Activated naive CD4-positive, alpha-beta T cell treated with anti-CD3 and anti-CD28 coated beads, Interleukin-2, amount 50 U/mL, for 72 hours (primary cell): ENCODE measurements at regions not wholly inside any gene's neighbourhood (a gene's known extent, or its start where the extent isn't known, plus 50 kb on each side); places are given as distances from the start of the nearest gene placed in this dataset.

Experiments used
- ATAC-seq, 2 donors: fragments of 150-1000 bp; cut with Tn5 transposase; 2 replicates each; pipeline ENCODE4 v1.10.0; 2021; ENCODE audit warnings: mild to moderate bottlenecking in 2 of 2, moderate library complexity in 2 of 2
- DNase-seq, 2 donors: peaks; one replicate each; pipeline ENCODE4 v3.0.0; 2021 to 2022; ENCODE audit warnings: low spot score in 2 of 2
- H3K27ac Mint-ChIP-seq, 2 donors: one replicate each; pipeline ENCODE4 v1.8.0; 2022; ENCODE audit warnings: mild to moderate bottlenecking in 2 of 2, mixed read lengths in 2 of 2
- H3K36me3 Mint-ChIP-seq, 2 donors: one replicate each; pipeline ENCODE4 v1.8.0; 2022; ENCODE audit warnings: mixed read lengths in 2 of 2
- H3K9me3 Mint-ChIP-seq, 2 donors: one replicate each; pipeline ENCODE4 v1.8.0; 2022; ENCODE audit warnings: mixed read lengths in 2 of 2

DNA sequence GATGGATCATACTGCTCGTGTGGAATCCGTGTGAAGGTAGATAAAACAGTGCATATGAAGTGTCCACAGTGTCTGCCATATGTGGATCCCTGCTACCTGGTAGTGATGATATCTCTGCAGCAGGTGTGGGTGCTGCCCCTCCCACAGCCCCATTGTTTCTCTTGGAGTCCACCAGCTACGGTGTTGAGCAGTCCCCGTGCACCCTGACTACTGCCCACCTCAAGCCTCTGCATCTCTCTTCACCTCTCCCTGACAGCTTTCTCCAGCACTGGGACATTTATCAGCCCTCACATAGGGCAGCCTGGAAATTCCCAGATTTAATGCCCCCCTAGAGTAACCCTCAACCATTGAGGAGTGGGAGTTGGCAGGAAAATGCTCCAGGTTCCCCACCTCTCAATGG is 244.7 kb downstream of the IRF8 start:
- ATAC-seq (peak; percentile 28 to 75), DNase-seq (no peak)
- Mint-ChIP-seq H3K9me3 (no peaks in the 10 kb centered on the region), H3K36me3 (no peaks in the 10 kb centered on the region), H3K27ac (no peak overlapping the region)

DNA sequence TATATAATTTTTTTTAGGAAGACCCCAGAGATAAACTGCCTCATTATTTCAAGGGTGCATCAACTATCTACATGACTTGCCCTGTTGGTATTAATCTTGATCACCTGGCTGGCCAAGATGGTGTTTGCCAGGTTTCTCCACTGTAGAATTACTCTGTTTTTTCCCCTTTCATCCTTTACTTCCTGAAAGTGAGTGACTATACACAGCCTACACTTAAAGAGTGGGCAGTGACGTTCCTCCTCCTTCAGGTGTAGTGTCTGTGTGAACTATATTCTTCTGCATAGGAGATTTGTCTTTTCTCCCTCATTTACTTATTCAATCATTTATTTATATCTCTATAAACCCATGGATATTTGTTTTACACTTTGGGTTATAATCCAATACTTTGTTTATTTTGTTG is 246.7 kb downstream of the IRF8 start:
- DNase-seq, result no peak
- H3K36me3 Mint-ChIP-seq, result no peaks in the 10 kb centered on the region
- no peak overlapping the region for H3K27ac Mint-ChIP-seq
- ATAC-seq, result peak; percentile 44 to 56
- no peaks in the 10 kb centered on the region for H3K9me3 Mint-ChIP-seq

DNA sequence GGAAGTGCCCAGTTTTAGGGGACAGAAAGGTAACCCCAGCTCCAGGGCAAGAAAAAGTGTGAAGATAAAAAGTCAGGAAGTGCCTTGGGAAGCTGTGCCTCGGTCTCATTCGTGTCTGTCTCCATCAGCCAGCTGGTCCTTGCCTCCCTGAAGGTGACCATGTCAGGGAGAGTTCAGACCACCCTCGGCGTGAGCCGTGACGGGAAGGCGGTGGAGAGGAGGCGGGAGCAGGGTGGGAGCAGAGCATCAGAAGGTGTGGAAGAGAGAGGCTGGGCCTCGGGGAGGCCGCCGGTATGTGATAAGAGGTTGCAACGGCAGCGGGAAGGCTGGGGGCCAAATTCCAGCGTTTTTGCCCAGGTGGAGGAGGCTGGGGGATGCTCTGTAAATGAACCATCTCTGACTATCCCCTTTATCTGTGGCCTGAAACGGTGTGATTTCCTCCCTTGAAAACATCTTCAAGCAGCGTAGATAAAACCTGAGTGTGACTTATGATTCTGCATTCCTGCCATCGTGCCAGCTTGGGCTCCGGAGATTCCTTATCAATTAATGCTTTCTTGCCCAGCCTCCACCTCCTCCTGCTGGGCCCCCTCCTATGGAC is 251.8 kb downstream of the IRF8 start:
- ATAC-seq (no peak), DNase-seq (no peak)
- H3K9me3 Mint-ChIP-seq, result no peaks in the 10 kb centered on the region
- H3K27ac Mint-ChIP-seq, result no peak overlapping the region
- H3K36me3 Mint-ChIP-seq, result no peaks in the 10 kb centered on the region

DNA sequence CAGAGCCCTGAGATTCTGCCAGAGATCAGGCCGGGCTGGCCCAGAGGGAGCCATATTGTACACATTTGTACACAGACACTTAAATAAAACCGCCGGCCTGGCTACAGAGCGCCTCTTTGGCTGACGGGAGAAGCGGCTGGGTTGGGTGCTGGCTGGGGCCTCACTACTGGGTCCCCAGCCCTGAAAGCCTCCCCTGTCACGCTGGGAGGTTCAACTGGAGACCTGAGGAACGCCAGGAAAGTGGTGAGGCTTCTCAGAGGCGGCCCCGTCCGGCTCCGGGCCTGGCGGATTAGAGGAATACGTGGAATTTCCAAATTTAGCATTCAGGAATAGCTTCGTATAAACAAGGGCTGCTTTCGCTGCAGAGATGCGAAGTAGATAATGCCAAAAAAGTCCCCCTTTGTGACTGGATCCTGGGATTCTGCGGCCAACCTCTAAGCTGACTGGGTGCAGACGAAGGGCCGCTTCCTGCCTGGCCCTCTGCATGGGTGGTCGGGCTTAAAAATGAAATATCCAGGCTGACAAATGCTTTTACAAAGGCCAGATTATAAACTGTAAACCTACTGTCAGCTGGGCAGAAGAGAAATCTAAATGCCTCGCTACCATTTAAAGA is 252.4 kb downstream of the IRF8 start:
- H3K36me3 Mint-ChIP-seq, result no peaks in the 10 kb centered on the region
- DNase-seq, result no peak
- no peak for ATAC-seq
- no peaks in the 10 kb centered on the region for H3K9me3 Mint-ChIP-seq
- no peak overlapping the region for H3K27ac Mint-ChIP-seq

DNA sequence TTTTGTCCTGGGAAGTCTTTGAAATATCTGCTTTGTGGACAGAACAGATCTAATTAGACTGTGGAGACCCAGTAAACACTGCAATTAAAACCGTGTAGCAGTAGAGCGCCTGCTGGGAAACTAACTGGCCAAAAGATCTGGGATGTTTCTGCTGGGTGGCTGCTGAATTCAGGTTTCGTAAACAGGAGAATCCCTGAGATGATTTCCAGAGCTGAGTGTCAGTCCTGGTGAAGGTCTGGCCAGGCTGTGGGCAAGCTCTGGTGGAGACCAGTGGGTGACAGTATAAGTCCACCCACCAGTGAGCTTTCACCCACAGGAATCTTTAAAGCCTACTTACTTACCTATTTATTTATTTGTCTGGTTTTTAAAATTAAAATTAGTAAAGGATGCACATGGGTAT is 257.2 kb downstream of the IRF8 start:
- Mint-ChIP-seq H3K27ac (no peak overlapping the region), H3K9me3 (peaks cover 6 to 11% of the 10 kb centered on the region in 2 donors), H3K36me3 (peaks cover 12 to 13% of the 10 kb centered on the region in 2 donors)
- DNase-seq (no peak), ATAC-seq (no peak)

DNA sequence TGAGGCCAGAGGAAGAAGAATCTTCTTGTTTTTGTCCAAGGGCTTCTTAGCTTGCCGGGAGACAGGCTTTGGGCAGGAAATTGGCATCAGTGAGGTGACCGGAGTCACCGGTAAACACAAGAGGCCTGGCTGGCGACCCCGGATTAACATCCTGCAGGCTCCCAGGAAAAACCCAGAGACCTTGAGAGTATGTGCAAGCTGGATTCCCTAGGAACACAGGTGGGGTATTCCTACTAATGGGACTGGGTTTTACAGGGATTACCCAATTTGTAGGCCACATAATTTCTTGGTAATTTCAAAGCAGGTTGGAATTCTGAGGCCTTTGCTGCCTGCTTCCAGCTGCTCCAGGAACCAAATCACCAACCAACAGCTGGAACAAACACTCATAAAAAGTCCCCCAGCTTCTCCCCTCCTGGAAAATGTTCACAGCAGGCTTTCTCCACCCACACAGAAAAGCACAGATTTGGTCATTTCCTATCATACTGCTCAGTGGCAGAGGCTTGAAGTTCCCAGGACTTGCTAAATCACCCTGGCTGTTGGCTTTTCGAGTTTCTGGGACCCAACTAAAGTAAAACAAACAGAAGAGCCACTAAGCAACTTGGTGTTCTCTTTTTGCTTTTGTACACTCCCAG is 258.8 kb downstream of the IRF8 start:
- Mint-ChIP-seq H3K27ac (no peak overlapping the region), H3K36me3 (peaks cover 12 to 13% of the 10 kb centered on the region in 2 donors), H3K9me3 (peaks cover 6 to 11% of the 10 kb centered on the region in 2 donors)
- DNase-seq, result no peak
- ATAC-seq, result no peak

DNA sequence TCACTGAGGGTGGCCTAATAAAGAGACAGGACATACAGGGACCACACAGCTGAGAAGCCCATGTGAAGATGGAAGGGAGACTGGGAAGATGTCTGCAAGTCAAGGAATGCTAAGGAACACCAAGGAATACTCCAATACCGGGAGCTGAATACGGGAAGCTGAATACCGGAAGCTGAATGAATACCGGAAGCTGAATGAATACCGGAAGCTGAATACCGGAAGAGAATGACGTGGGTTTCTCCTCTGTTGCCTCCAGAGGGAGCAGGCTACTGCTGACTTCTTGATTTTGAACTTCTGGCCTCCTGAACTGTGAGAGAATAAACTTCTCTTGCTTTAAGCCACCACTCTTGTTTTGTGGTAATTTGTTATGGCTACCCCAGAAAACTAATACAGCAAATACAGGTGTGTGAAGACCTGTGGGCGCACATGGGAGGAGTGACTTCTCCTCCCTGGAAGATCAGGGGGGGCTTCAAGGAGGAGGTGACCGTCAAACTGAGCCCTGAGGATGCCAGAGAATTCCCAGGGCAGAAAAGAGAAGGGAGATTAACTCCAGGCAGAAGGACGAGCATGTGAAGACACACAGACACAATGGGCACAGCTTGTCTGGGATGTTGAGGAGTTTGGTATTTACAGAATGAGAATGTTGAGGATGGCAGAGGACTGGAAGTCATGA is 259.9 kb downstream of the IRF8 start:
- Mint-ChIP-seq H3K9me3 (peaks cover 6 to 11% of the 10 kb centered on the region in 2 donors), H3K27ac (no peak overlapping the region), H3K36me3 (peaks cover 12 to 13% of the 10 kb centered on the region in 2 donors)
- ATAC-seq (no peak), DNase-seq (no peak)

DNA sequence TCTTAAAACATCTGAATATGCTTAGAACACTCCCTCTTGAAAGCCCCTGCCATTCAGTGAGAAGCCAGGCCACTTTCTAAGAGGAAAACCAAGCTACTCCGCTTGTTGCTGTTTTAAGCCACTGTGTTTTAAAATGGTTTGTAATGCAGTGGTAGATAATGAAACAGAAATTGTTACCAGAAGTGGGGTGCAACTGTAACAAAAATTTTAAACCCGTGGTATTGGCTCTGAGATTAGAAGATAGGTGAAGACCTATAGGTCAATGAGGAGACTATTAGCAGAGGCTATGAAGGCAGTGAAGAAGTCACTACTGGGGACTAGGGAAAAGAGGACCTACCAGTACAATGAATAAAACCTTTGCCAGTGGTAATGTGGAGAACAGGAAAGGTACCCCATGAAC is 266.5 kb downstream of the IRF8 start:
- no peak for DNase-seq
- H3K27ac Mint-ChIP-seq, result no peak overlapping the region
- no peak for ATAC-seq

DNA sequence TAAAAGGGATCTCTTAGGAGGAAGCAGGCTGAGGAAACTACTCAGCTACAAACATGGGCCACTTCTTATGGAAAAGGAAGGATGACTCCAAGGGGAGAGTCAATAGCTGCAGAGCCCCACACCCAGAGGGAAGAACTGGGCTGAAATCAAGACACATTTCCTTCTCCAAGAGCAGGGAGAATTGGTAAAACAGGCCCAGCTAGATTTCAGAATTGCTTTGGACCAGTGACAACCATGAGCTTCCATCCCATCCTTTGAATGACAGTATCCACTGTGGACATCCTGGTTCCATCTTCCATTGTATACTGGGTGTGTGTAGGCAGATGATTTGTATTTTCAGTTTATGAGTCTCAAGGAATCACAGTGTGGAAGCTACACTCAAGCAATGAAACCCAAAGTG is 267.5 kb downstream of the IRF8 start:
- H3K9me3 Mint-ChIP-seq, result peaks cover 17 to 18% of the 10 kb centered on the region in 2 donors
- H3K36me3 Mint-ChIP-seq, result peaks cover 12 to 19% of the 10 kb centered on the region in 2 donors
- DNase-seq (no peak), ATAC-seq (no peak)
- no peak overlapping the region for H3K27ac Mint-ChIP-seq

More for the DNA sequence above, 266.5 kb downstream of the IRF8 start:
- H3K9me3 Mint-ChIP-seq, result peaks cover 17 to 18% of the 10 kb centered on the region in 2 donors
- peaks cover 12 to 19% of the 10 kb centered on the region in 2 donors for H3K36me3 Mint-ChIP-seq

DNA sequence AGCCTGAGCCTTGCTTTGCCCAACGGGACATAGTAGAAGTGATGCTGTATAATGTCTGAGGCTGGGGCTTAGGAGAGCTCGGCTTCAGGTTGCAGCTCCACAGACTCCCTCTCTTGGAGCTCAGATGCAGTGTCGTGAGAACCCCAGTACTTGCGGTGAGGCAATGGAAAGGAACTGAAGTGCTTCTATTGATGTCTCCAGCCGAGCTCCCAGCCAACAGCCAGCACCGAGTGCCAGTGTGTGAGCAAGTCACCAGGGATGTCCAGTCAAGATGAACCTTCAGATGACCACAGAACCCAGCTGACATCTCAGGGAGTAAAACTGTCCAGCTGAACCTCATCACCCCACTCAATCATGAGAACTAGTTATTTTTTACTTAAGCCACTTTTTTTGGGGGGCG is 268.1 kb downstream of the IRF8 start:
- ATAC-seq (no peak), DNase-seq (no peak)
- Mint-ChIP-seq H3K9me3 (peaks cover 17 to 18% of the 10 kb centered on the region in 2 donors), H3K27ac (no peak overlapping the region), H3K36me3 (peaks cover 12 to 19% of the 10 kb centered on the region in 2 donors)

DNA sequence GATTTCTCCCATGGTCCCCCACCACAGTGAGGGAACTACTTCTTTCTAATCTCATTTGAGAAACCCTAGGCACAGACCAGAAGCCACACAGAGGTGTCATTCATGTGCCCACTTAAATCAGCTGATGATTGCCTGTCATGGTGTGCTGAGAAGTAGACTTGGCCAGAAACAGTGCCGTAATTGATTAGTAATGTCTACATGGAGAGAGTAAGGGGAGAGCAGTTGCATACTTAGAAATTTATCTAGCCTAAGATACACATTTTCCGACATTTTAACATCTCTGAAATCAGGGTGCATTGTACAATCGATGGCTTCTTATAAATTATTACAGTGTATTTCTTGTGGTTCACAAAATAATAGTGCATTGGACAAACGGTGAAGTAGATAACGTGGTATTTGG is 271.8 kb downstream of the IRF8 start:
- Mint-ChIP-seq H3K9me3 (peaks cover 6% of the 10 kb centered on the region in 2 donors), H3K27ac (no peak overlapping the region), H3K36me3 (peaks cover under 1 to 6% of the 10 kb centered on the region in 2 donors)
- ATAC-seq (no peak), DNase-seq (no peak)

DNA sequence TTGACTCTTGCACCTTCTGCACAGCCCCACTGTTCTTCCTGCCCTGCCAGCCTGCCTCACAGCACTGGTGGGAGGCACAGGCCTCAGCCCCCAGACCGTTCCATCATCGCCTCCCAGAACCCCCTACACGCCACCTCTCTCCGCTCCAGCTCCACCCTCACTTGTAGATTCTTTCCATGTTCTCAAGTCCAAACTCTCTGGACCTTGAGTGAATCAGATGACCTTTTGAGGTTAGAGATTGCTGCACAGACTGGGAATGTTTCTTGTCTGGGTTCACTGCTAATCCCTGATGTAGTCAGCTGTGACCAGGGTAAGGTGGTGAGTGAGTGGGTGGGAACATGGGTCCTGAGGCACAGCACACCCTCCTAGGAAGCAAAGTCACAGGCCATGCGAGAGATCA is 272.4 kb downstream of the IRF8 start:
- ATAC-seq (no peak), DNase-seq (no peak)
- Mint-ChIP-seq H3K9me3 (no peaks in the 10 kb centered on the region), H3K36me3 (no peaks in the 10 kb centered on the region), H3K27ac (no peak overlapping the region)

DNA sequence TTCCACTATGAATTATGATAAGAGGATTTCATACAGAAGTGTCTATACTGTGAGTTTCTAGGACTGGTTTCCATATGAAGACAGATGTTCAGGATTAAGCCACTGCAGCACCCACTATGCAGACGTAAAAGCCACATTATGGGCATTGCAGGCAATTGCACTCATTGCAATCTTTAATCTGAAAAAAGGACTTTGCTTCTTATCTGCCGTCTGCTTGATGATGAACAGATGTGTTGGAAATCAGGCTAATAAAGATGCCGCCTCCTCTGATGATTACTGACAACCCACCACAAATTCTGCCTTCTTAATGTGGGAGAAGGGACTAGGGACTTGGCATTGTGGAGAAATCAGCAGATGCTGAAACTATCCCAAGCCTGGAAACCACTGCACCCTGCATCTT is 276.9 kb downstream of the IRF8 start:
- Mint-ChIP-seq H3K27ac (no peak overlapping the region), H3K9me3 (no peaks in the 10 kb centered on the region), H3K36me3 (no peaks in the 10 kb centered on the region)
- no peak for ATAC-seq
- no peak for DNase-seq

DNA sequence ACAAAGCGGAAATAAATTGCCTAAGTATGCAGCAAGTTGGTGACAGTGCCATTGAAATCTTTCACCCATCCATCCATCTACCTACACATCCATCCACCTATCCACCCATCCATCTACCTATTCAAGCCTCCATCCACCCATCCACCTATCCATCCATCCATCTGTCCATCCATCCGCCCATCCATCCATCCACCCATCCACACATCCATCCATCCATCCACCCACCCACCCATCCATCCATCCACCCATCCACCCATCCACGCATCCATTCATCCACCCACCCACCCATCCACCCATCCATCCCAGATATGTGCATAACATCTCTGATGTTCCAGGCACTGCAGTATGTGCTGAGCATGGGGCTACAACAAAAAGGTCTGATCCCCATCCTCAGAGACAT is 277.5 kb downstream of the IRF8 start:
- Mint-ChIP-seq H3K27ac (no peak overlapping the region), H3K9me3 (no peaks in the 10 kb centered on the region), H3K36me3 (no peaks in the 10 kb centered on the region)
- ATAC-seq (no peak), DNase-seq (no peak)

DNA sequence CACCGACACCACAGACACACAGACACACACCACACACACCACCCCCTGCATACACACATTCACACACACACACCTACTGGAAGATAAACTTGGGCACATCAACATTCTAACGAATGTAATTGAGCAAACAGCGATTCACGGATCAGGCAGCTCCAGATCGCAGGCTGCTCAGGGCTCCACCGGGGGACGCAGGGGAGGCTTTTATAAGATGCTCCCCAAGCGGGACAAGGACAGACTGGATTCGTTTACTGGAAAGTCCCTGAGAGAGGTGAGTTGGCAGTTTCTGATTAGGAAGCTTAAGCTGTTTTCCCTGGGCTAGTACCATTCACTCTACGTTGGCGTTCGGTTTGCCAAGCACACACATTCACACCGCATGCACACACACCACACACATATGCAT is 281.3 kb downstream of the IRF8 start:
- no peak for ATAC-seq
- H3K27ac Mint-ChIP-seq, result no peak overlapping the region
- H3K36me3 Mint-ChIP-seq, result no peaks in the 10 kb centered on the region
- no peak for DNase-seq
- no peaks in the 10 kb centered on the region for H3K9me3 Mint-ChIP-seq

DNA sequence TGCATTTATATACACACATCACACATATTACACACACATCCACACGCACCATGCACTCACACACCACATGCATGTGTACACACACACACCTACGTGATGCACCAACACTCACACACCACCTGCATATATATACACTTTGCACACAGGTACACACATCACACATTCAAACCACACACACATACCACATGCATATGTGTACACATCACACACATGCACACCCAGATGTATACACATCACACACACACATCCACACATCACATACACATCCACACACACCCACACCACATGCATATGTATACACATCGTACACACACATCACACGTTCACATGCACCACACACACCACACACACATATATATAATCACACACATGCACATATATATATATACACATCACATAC is 281.8 kb downstream of the IRF8 start:
- Mint-ChIP-seq H3K27ac (no peak overlapping the region), H3K9me3 (no peaks in the 10 kb centered on the region), H3K36me3 (no peaks in the 10 kb centered on the region)
- DNase-seq (no peak), ATAC-seq (no peak)

DNA sequence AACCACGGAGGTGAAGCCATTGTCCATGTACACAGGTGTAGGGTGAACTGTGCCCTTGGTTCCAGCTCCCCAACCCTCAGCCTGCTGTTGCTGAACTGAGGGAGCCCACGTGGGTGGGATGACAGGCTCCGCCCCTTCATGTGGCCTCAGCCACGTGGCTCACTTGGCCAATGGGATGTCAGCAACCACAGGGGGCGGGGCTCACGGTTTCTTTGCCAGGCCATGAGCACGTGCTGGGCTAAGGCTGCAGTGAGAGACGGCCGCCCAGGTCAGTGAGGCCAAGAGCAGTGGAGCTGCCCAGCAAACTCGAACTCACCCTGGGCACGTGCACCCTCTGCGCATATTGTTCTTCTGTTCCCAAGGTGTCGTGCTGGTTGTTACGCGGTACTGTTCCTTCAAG is 282.6 kb downstream of the IRF8 start:
- no peak for ATAC-seq
- no peaks in the 10 kb centered on the region for H3K9me3 Mint-ChIP-seq

More for the DNA sequence above, 282.6 kb downstream of the IRF8 start:
- Mint-ChIP-seq H3K27ac (no peak overlapping the region), H3K36me3 (no peaks in the 10 kb centered on the region)
- no peak for DNase-seq
